ENCODE measurements at regions not wholly inside any gene's neighbourhood (a gene's known extent, or its start where the extent isn't known, plus 50 kb on each side); places are given as distances from the start of the nearest gene placed in this dataset.

GRCh38 chr6:156725712-156726111, 51.5 kb upstream of the ARID1B start:
- no peak for DNase-seq

GRCh38 chr6:156720691-156721685, 56.2 kb upstream of the ARID1B start:
- DNase-seq = no peak

GRCh38 chr6:156719720-156720563, 57.2 kb upstream of the ARID1B start:
- DNase-seq = peak; percentile 65 to 87

GRCh38 chr6:156719395-156719719, 57.8 kb upstream of the ARID1B start:
- no peak for DNase-seq

GRCh38 chr6:156718647-156719394, 58.4 kb upstream of the ARID1B start:
- no peak for DNase-seq

- no peak for DNase-seq
Observed at GRCh38 chr6:156717542-156717941, 59.6 kb upstream of the ARID1B start.

GRCh38 chr6:156715839-156716238, 61.3 kb upstream of the ARID1B start:
- no peak for DNase-seq

- DNase-seq = no peak
Observed at GRCh38 chr6:156713548-156713947, 63.6 kb upstream of the ARID1B start.

GRCh38 chr6:156710479-156710878, 66.7 kb upstream of the ARID1B start:
- DNase-seq = no peak

GRCh38 chr6:156707818-156708217, 69.4 kb upstream of the ARID1B start:
- no peak for DNase-seq

GRCh38 chr6:156703719-156704118, 73.5 kb upstream of the ARID1B start:
- DNase-seq = no peak

GRCh38 chr6:156701966-156702365, 75.2 kb upstream of the ARID1B start:
- no peak for DNase-seq

GRCh38 chr6:156700440-156701057, 76.6 kb upstream of the ARID1B start:
- no peak for DNase-seq

- no peak for DNase-seq
Observed at GRCh38 chr6:156699935-156700334, 77.2 kb upstream of the ARID1B start.

- DNase-seq = peak in 1 of 2 donors; percentile 36
Observed at GRCh38 chr6:156699017-156699421, 78.2 kb upstream of the ARID1B start.

GRCh38 chr6:156698239-156699016, 78.8 kb upstream of the ARID1B start:
- no peak for DNase-seq

GRCh38 chr6:156697225-156697830, 79.8 kb upstream of the ARID1B start:
- no peak for DNase-seq

- no peak for DNase-seq
Observed at GRCh38 chr6:156695742-156696141, 81.4 kb upstream of the ARID1B start.

- DNase-seq = no peak
Observed at GRCh38 chr6:156694679-156695078, 82.5 kb upstream of the ARID1B start.

- DNase-seq = no peak
Observed at GRCh38 chr6:156691018-156691417, 86.2 kb upstream of the ARID1B start.

GRCh38 chr6:156689656-156690055, 87.5 kb upstream of the ARID1B start:
- DNase-seq = no peak
